ENCODE measurements at regions not wholly inside any gene's neighbourhood (a gene's known extent, or its start where the extent isn't known, plus 50 kb on each side); places are given as distances from the start of the nearest gene placed in this dataset.
"Not testable (repeated sequence)": the region's sequence is repeated elsewhere in the genome, so short reads cannot be mapped to it uniquely, and the experiment has no call there.

GRCh38 chr12:46084666-46085631 is 94.6 kb upstream of the SCAF11 start:
- DNase-seq (ENCODE audit: low read depth) = no peak

DNA sequence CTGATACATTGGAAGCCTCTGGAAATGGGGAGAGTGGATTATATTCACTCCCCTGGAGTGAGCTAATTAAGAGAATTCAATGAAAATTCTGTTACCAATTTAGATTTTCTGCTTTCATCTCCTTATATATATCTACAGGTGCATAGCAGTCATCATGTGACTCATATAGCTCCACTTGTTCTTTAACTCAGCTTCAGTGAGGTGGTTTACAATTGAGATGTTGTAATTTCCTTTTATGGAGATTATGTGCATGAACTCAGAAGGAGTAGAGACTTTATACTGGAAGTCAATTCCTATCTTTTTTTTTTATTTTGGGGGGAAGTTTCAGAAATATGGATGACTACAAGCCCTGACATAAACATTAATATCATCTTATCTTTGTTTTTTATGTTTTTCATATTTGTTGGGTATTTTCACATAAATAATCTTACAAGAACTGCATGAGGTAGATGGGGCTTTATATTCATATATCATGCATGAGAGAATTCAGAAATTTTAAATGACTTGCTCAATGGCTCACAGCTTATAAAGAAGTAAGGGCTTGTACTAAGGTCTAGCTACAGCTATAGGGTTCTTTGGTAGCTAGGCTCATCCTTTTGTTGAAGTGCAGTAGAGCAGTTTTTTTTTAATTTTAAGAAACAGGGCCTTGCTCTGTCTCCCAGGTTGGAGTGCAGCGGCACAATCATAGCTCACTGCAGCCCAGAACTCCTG is 92.3 kb upstream of the SCAF11 start:
- DNase-seq (ENCODE audit: low read depth) = no peak

DNA sequence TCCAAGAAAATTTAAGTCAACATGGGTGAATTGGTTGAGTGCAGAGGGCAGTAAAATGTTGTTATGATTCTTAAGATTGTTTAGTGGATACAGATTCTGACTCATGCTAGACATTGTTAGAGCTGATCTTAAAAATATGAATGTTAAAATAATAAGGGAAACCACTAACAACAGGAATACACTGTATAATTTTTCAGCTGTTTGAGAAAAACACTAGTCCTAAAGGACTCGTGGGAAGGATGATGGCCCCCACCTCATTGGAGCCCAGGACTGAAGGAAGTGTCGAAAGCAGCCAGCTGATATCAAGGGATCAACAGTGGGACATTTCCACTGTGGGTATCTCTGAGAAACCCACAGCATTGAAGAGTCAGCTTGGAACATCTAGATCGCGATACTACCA is 82.9 kb upstream of the SCAF11 start:
- no peak for DNase-seq (ENCODE audit: low read depth)

- DNase-seq (ENCODE audit: low read depth) = peak; percentile 51
Observed at GRCh38 chr12:46071769-46072624, 81.6 kb upstream of the SCAF11 start.

DNA sequence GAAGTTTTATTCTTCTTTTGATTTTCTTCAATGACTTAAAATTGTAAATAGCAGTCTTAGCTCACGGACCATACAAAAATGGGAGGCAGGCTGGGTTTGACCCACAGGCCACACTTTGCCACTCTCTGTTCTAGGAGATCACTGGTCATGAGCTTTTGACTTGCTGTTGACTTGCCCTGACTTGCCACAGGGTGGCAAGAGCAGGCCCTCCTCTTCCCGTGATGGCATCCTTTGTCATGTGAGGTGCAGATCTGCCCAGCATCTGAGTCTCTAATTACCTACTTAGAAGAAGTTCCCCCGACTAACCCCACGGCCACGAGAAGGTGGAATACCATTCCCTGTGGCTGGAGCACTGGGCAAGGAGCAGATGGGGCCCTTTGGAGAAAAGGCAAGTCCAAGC is 81.0 kb upstream of the SCAF11 start:
- no peak for DNase-seq (ENCODE audit: low read depth)

DNA sequence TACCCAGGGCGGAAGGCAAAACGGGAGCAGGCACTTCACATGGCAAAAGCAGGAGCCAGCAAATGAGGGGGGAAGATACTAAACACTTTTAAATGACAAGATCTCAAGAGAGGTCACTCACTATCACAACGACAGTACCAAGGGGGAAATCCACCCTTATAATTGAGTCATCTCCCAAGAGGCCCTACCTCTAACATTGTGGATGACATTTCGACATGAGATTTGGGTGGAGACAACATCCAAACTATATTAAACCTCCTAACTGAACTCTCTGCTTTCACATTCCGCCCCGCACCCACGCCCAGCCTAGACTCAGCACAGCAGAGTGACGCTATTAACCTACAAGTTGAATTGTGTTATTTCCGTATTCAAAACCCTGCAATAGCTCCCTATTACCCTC is 76.7 kb upstream of the SCAF11 start:
- no peak for DNase-seq (ENCODE audit: low read depth)

DNA sequence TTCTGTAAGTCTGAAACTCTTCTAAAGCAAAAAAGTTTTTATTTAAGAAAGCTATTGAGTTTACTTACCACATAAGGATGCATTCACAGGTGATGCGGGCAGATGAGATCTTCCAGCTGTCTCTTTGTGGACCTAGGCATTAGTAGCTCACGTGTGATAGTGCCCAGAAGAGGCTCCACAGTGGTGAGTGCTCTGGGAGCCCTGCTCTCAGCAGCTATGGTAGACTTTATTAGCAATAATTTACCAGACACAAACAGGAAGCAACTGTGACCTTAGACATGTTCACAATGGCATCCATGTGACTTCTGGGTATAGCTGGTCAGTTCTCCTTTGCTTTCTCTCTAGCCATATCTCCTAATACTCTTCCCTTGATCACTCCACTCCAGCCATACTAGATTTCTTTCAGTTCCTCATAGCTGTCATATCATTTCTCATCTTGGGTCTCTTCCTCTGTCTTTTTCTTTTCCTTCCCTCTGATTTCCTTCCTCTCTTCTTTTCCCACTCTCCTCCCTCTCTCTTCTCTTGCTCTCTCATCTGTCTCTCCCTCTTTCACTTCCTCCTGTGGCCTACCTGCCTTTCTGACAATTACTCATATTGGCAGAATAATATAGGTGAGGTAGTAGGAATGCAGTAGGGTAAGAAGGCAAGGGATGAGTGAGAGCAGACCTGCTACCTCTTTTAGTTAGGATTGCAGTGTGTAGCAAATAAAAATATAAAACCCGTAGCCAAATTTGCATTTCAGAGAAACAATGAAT is 75.2 kb upstream of the SCAF11 start:
- no peak for DNase-seq (ENCODE audit: low read depth)

DNA sequence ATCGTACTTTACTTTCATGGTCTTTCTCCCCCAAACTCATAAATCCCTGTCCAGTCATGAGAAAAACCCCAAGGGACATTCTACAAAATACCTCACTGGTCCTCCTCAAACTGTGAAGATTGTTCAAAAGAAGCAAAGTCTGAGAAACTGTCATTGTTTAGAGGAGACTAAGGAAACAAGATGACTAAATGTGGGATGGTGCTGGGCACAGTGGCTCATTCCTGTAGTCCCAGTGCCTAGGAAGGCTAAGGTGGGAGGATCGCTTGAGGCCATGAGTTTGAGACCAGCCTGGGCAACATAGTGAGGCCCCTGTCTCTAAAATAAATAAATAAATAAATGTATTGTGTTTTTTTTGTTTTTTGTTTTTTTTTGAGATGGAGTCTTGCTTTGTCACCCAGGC is 74.2 kb upstream of the SCAF11 start:
- no peak for DNase-seq (ENCODE audit: low read depth)

DNA sequence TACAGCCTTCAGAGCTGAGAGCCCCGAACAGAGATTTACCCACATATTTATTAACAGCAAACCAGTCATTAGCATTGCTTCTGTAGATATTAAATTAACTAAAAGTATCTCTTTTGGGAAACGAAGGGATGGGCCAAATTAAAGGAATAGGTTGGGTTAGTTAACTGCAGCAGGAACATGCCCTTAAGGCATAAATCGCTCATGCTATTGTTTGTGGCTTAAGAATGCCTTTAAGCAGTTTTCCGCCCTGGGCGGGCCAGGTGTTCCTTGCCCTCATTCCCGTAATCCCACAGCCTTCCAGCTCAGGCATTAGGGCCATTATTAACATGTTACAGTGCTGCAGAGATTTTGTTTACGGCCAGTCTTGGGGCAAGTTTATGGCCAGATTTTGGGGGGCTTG is 68.3 kb upstream of the SCAF11 start:
- not testable (repeated sequence) for DNase-seq (ENCODE audit: low read depth)

- DNase-seq (ENCODE audit: low read depth) = no peak
Observed at GRCh38 chr12:46050805-46051204, 60.4 kb upstream of the SCAF11 start.

GRCh38 chr12:46049665-46050064 is 59.3 kb upstream of the SCAF11 start:
- no peak for DNase-seq (ENCODE audit: low read depth)

- no peak for DNase-seq (ENCODE audit: low read depth)
Observed at GRCh38 chr12:46046436-46046835, 56.1 kb upstream of the SCAF11 start.

GRCh38 chr12:46043972-46044520 is 53.7 kb upstream of the SCAF11 start:
- no peak for DNase-seq (ENCODE audit: low read depth)
